H1 (cell line): ENCODE measurements at regions not wholly inside any gene's neighbourhood (a gene's known extent, or its start where the extent isn't known, plus 50 kb on each side); places are given as distances from the start of the nearest gene placed in this dataset.

Experiments used
- CTCF ChIA-PET: fragments of 300-600 bp; sonication (Branson Sonifier 250); formaldehyde crosslinking; loops from one replicate; lab custom pipeline; 2021; ENCODE audit not compliant: partially characterized antibody; lab: Charles Lee
- POLR2A ChIA-PET: fragments of 300-600 bp; sonication (Branson Sonifier 250); formaldehyde crosslinking; loops from one replicate; lab custom pipeline; 2021; ENCODE audit warnings: inconsistent platforms; ENCODE audit not compliant: partially characterized antibody; lab: Charles Lee
- DNase-seq, 2 experiments: peaks; one replicate each; pipeline versions ENCODE4 v3.0.0 to v3.0.0-alpha.2; 2010 to 2022; ENCODE audit warnings: low spot score in 2 of 2, low read depth in 1 of 2, mixed read lengths in 1 of 2
- FAIRE-seq: peaks from 2 replicates; lab custom pipeline; 2011; peaks lifted over from hg19 to GRCh38; lab: Jason Lieb, UNC
- H2AFZ ChIP-seq: 2 replicates; pipeline ENCODE4 v1.8.1; 2012; ENCODE audit warnings: low read length, inconsistent platforms
- H2AK5ac ChIP-seq: 2 replicates; pipeline ENCODE4 v1.6.1; 2013; ENCODE audit warnings: low read depth, low read length
- H2BK120ac ChIP-seq: replicated peaks from 2 replicates; pipeline ENCODE3; 2013; ENCODE audit warnings: low read depth, low read length, inconsistent platforms
- H2BK12ac ChIP-seq: 2 replicates; pipeline ENCODE4 v1.6.1; 2013; ENCODE audit warnings: low read depth, low read length
- H2BK15ac ChIP-seq: 2 replicates; pipeline ENCODE4 v1.6.1; 2013; ENCODE audit warnings: low read length
- H2BK20ac ChIP-seq: 2 replicates; pipeline ENCODE4 v1.6.1; 2013; ENCODE audit warnings: low read length
- H2BK5ac ChIP-seq: 2 replicates; pipeline ENCODE4 v1.6.1; 2013; ENCODE audit warnings: low read depth, low read length
- H3K14ac ChIP-seq: 2 replicates; pipeline ENCODE4 v1.6.1; 2013; ENCODE audit warnings: inconsistent platforms; ENCODE audit not compliant: insufficient read length
- H3K18ac ChIP-seq: 2 replicates; pipeline ENCODE4 v1.6.1; 2013; ENCODE audit warnings: low read length; ENCODE audit errors: extremely low read depth
- H3K23ac ChIP-seq: 2 replicates; pipeline ENCODE4 v1.6.1; 2013; ENCODE audit warnings: inconsistent platforms; ENCODE audit not compliant: insufficient read length
- H3K23me2 ChIP-seq: 2 replicates; pipeline ENCODE4 v1.6.1; 2013; ENCODE audit warnings: low read depth, low read length
- H3K27ac ChIP-seq: 2 replicates; pipeline ENCODE4 v1.6.1; 2011; ENCODE audit warnings: low read depth, low read length, inconsistent platforms
- H3K27me3 ChIP-seq, 4 experiments: replicated peaks in 1 of 4; 1 replicate in 1 of 4; 2 replicates in 3 of 4; pipeline versions ENCODE4 v1.6.1 to v1.8.1; 2011 to 2013; ENCODE audit warnings: low read length in 3 of 4, mild to moderate bottlenecking in 3 of 4, inconsistent platforms in 2 of 4, mixed read lengths in 2 of 4, moderate library complexity in 1 of 4; ENCODE audit not compliant: control insufficient read depth in 3 of 4, insufficient read depth in 3 of 4; ENCODE audit errors: extremely low read depth in 1 of 4
- H3K36me3 ChIP-seq, 4 experiments: 2 replicates each; pipeline versions ENCODE4 v1.6.1 to v1.8.1; 2011 to 2013; ENCODE audit warnings: mild to moderate bottlenecking in 4 of 4, low read length in 3 of 4, moderate library complexity in 2 of 4, control low read depth in 1 of 4, inconsistent platforms in 1 of 4; ENCODE audit not compliant: insufficient read depth in 4 of 4, control insufficient read depth in 2 of 4
- H3K4ac ChIP-seq: replicated peaks from 2 replicates; pipeline ENCODE3; 2013; ENCODE audit warnings: low read length, low read depth, mixed read lengths, inconsistent platforms; ENCODE audit not compliant: insufficient read length
- H3K4me1 ChIP-seq, 4 experiments: replicated peaks in 1 of 4; 1 replicate in 1 of 4; 2 replicates in 3 of 4; pipeline versions ENCODE4 v1.6.1 to v1.8.1; 2011 to 2013; ENCODE audit warnings: low read length in 3 of 4, inconsistent platforms in 2 of 4, mixed read lengths in 1 of 4; ENCODE audit not compliant: insufficient read depth in 4 of 4, control insufficient read depth in 3 of 4
- H3K4me2 ChIP-seq, 2 experiments: 2 replicates each; pipeline versions ENCODE4 v1.6.1 to v1.8.1; 2011 to 2013; ENCODE audit warnings: low read depth in 2 of 2, low read length in 2 of 2, control low read depth in 1 of 2, inconsistent platforms in 1 of 2, mild to moderate bottlenecking in 1 of 2; ENCODE audit not compliant: insufficient read depth in 1 of 2
- H3K4me3 ChIP-seq, 4 experiments: fragments of 200-600, 300-600 bp in 1 of 4; sonication (generic), shearing (Covaris generic), sonication (Bioruptor Twin) in 1 of 4; 2 replicates each; pipeline versions ENCODE4 v1.5.1 to v1.8.1; 2011 to 2016; ENCODE audit warnings: low read length in 4 of 4, low read depth in 3 of 4, control low read depth in 2 of 4, inconsistent platforms in 2 of 4, mild to moderate bottlenecking in 2 of 4, mixed read lengths in 1 of 4, moderate library complexity in 1 of 4; ENCODE audit not compliant: insufficient read depth in 2 of 4; ENCODE audit errors: extremely low read depth in 1 of 4
- H3K56ac ChIP-seq: replicated peaks from 2 replicates; pipeline ENCODE3; 2013; ENCODE audit warnings: low read depth, mild to moderate bottlenecking, mixed read lengths, low read length, inconsistent platforms; ENCODE audit not compliant: insufficient read length
- H3K79me1 ChIP-seq: 2 replicates; pipeline ENCODE4 v1.6.1; 2013; ENCODE audit warnings: low read depth, low read length, control low read depth
- H3K79me2 ChIP-seq, 2 experiments: 2 replicates each; pipeline versions ENCODE4 v1.6.1 to v1.8.1; 2012 to 2013; ENCODE audit warnings: low read length in 2 of 2, mild to moderate bottlenecking in 2 of 2, inconsistent platforms in 1 of 2; ENCODE audit not compliant: insufficient read depth in 2 of 2, control insufficient read depth in 1 of 2
- H3K9ac ChIP-seq, 4 experiments: replicated peaks in 1 of 4; 1 replicate in 1 of 4; 2 replicates in 3 of 4; pipeline versions ENCODE4 v1.6.1 to v1.8.1; 2011 to 2013; ENCODE audit warnings: low read depth in 3 of 4, low read length in 3 of 4, control low read depth in 2 of 4, mild to moderate bottlenecking in 2 of 4, moderate library complexity in 2 of 4, inconsistent platforms in 1 of 4; ENCODE audit errors: extremely low read depth in 1 of 4
- H3K9me3 ChIP-seq, 2 experiments: 2 replicates each; pipeline versions ENCODE4 v1.6.1 to v1.8.1; 2012 to 2013; ENCODE audit warnings: mild to moderate bottlenecking in 2 of 2, moderate library complexity in 2 of 2, control low read depth in 1 of 2, inconsistent platforms in 1 of 2, low read depth in 1 of 2, low read length in 1 of 2, mixed read lengths in 1 of 2; ENCODE audit not compliant: insufficient read depth in 2 of 2
- H4K20me1 ChIP-seq, 2 experiments: replicated peaks in 1 of 2; 2 replicates each; pipeline versions ENCODE3 to v1.8.1; 2011 to 2013; ENCODE audit warnings: inconsistent platforms in 2 of 2, low read length in 2 of 2, mild to moderate bottlenecking in 1 of 2; ENCODE audit not compliant: insufficient read depth in 2 of 2, control insufficient read depth in 1 of 2
- H4K5ac ChIP-seq: 2 replicates; pipeline ENCODE4 v1.6.1; 2013; ENCODE audit warnings: low read length, low read depth, mixed read lengths, inconsistent platforms; ENCODE audit not compliant: insufficient read length
- H4K8ac ChIP-seq: 2 replicates; pipeline ENCODE4 v1.8.0; 2013; ENCODE audit warnings: mild to moderate bottlenecking, moderate library complexity, low read length, inconsistent platforms; ENCODE audit not compliant: insufficient read depth; ENCODE audit errors: extremely low read depth
- H4K91ac ChIP-seq: replicated peaks from 2 replicates; pipeline ENCODE3; 2013; ENCODE audit warnings: low read length, mixed read lengths, inconsistent platforms; ENCODE audit not compliant: insufficient read length
- BRCA1 ChIP-seq: IDR thresholded peaks from 2 replicates; pipeline ENCODE4 v1.6.1; 2012; ENCODE audit warnings: low read depth, low read length, improper control_type of control experiment
- CBX5 ChIP-seq: fragments of 300-800, 300-1000 bp; sonication (generic); IDR thresholded peaks from 2 replicates; pipeline ENCODE4 v1.7.1; 2016; ENCODE audit warnings: antibody characterized with exemption, low read length, low read depth
- CHD1 ChIP-seq: IDR thresholded peaks from 2 replicates; pipeline ENCODE4 v1.6.1; 2012; ENCODE audit warnings: low read depth, low read length, improper control_type of control experiment
- CREB1 ChIP-seq: IDR thresholded peaks from 2 replicates; pipeline ENCODE4 v1.6.1; 2012; ENCODE audit warnings: inconsistent platforms
- HDAC6 ChIP-seq: IDR thresholded peaks from one replicate; pipeline ENCODE4 v1.7.1; 2012; ENCODE audit warnings: low read depth, mild to moderate bottlenecking, inconsistent platforms, low read length, moderate library complexity
- KDM4A ChIP-seq: IDR thresholded peaks from one replicate; pipeline ENCODE4 v1.7.1; 2012; ENCODE audit warnings: low read depth, mild to moderate bottlenecking, moderate library complexity, low read length, inconsistent platforms; ENCODE audit not compliant: severe bottlenecking
- NRF1 ChIP-seq: IDR thresholded peaks from 2 replicates; pipeline ENCODE4 v1.6.1; 2011; ENCODE audit warnings: mild to moderate bottlenecking, low read depth, low read length, improper control_type of control experiment
- SIN3A ChIP-seq, 2 experiments: IDR thresholded peaks in 1 of 2; conservative IDR thresholded peaks in 1 of 2; 2 replicates each; pipeline ENCODE4 v1.6.1; 2011 to 2012; ENCODE audit warnings: low read length in 2 of 2, improper control_type of control experiment in 1 of 2, low read depth in 1 of 2, mild to moderate bottlenecking in 1 of 2
- SIX5 ChIP-seq: IDR thresholded peaks from 2 replicates; pipeline ENCODE4 v1.6.1; 2011; ENCODE audit warnings: mild to moderate bottlenecking, low read depth, low read length
- SP1 ChIP-seq: IDR thresholded peaks from 2 replicates; pipeline ENCODE4 v1.6.1; 2011; ENCODE audit warnings: low read depth, low read length
- SP4 ChIP-seq: IDR thresholded peaks from 2 replicates; pipeline ENCODE4 v1.6.1; 2012; ENCODE audit warnings: low read length, inconsistent platforms
- SRF ChIP-seq: IDR thresholded peaks from 2 replicates; pipeline ENCODE4 v1.6.1; 2011; ENCODE audit warnings: mild to moderate bottlenecking, low read depth, low read length, moderate library complexity
- TAF7 ChIP-seq: optimal IDR thresholded peaks from 2 replicates; pipeline ENCODE3; 2011; ENCODE audit warnings: low read depth, mild to moderate bottlenecking, inconsistent platforms, low read length, moderate library complexity, borderline replicate concordance
- WGBS, 2 experiments: shearing (Covaris generic) in 1 of 2; methylation state at CpG; one replicate each; pipeline versions ENCODE4 v1.1.6 to v1.1.7; 2013 to 2015; ENCODE audit warnings: low lambda C conversion rate in 2 of 2, mixed read lengths in 2 of 2, inconsistent platforms in 1 of 2, low coverage in 1 of 2, missing lambda C conversion rate in 1 of 2; ENCODE audit not compliant: insufficient replicate concordance in 2 of 2, insufficient coverage in 1 of 2, insufficient read length in 1 of 2; ENCODE audit errors: extremely low coverage in 1 of 2, missing lambda C conversion rate in 1 of 2; 5-methylcytosine and 5-hydroxymethylcytosine counted together
- TF ChIP-seq, protein P1 (sequence below): IDR thresholded peaks from 2 replicates; pipeline ENCODE4 v1.6.1; 2012; ENCODE audit warnings: inconsistent platforms
- TF ChIP-seq, protein P2 (sequence below): IDR thresholded peaks from 2 replicates; pipeline ENCODE4 v1.6.1; 2011; ENCODE audit warnings: low read depth, mild to moderate bottlenecking, low read length; ENCODE audit not compliant: insufficient read depth

DNA sequence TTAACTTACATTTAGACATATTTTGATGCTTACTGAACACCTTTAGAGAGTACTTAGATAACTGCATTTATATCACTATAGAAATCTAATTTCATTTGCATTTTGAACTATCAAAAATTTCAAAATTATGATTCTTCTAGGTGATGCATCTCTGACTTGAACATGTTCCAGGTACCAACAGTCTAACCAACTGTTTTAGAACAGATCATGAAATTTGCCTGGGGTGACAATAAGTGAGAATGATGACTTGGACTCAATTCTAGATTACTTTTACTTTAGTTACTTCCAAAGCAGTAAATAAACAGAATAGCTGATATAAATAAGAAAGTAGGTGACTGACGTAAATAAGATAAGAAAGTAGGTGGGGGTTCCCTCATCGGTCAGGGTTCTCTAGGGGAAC, 307.8 kb downstream of the BCHE start:
- Histone ChIP-seq H4K8ac (no peak overlapping the region), H2BK20ac (no peak overlapping the region)
- TF ChIP-seq NRF1 (no peak), CREB1 (no peak), SP4 (no peak), BRCA1 (no peak), HDAC6 (no peak), SP1 (no peak), KDM4A (no peak), SRF (no peak), SIX5 (no peak), SIN3A (conservative IDR thresholded peaks at IDR 0.05 in 1 of 2, IDR thresholded peaks at IDR 0.05 in 1 of 2; ENCODE audit: low read depth in 1 of 2, low read length in 2 of 2) (no peak), TAF7 (no peak), CBX5 (no peak), CHD1 (no peak)
- TF ChIP-seq, protein P1, sequence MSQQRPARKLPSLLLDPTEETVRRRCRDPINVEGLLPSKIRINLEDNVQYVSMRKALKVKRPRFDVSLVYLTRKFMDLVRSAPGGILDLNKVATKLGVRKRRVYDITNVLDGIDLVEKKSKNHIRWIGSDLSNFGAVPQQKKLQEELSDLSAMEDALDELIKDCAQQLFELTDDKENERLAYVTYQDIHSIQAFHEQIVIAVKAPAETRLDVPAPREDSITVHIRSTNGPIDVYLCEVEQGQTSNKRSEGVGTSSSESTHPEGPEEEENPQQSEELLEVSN: no peak
- TF ChIP-seq, protein P2, sequence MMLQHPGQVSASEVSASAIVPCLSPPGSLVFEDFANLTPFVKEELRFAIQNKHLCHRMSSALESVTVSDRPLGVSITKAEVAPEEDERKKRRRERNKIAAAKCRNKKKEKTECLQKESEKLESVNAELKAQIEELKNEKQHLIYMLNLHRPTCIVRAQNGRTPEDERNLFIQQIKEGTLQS: no peak

More for the DNA sequence above, 307.8 kb downstream of the BCHE start:
- Histone ChIP-seq H4K91ac (no peak overlapping the region), H3K4me2 (no peak overlapping the region), H2AK5ac (no peak overlapping the region), H4K20me1 (no peaks in the 10 kb centered on the region), H3K18ac (no peak overlapping the region), H3K9ac (no peak overlapping the region), H3K56ac (no peak overlapping the region), H2AFZ (no peak overlapping the region), H3K79me2 (no peaks in the 10 kb centered on the region), H3K23ac (no peak overlapping the region), H2BK15ac (no peak overlapping the region), H4K5ac (no peak overlapping the region), H3K36me3 (no peaks in the 10 kb centered on the region), H3K27ac (no peak overlapping the region), H3K4me1 (no peaks in the 10 kb centered on the region), H2BK12ac (no peak overlapping the region), H2BK120ac (no peak overlapping the region), H3K4me3 (no peak overlapping the region), H2BK5ac (no peak overlapping the region), H3K9me3 (no peaks in the 10 kb centered on the region), H3K4ac (no peak overlapping the region), H3K23me2 (no peaks in the 10 kb centered on the region), H3K79me1 (no peaks in the 10 kb centered on the region), H3K27me3 (no peaks in the 10 kb centered on the region), H3K14ac (no peak overlapping the region)
- ChIA-PET POLR2A (no interaction called here), CTCF (no interaction called here)
- WGBS, 2 experiments: 97% methylated on average over 2 of the region's 2 CpGs; no CpG with 5 or more reads in 1 of the 2 experiments
- FAIRE-seq (no peak), DNase-seq (no peak)
